ENCODE measurements at regions not wholly inside any gene's neighbourhood (a gene's known extent, or its start where the extent isn't known, plus 50 kb on each side); places are given as distances from the start of the nearest gene placed in this dataset.

DNA sequence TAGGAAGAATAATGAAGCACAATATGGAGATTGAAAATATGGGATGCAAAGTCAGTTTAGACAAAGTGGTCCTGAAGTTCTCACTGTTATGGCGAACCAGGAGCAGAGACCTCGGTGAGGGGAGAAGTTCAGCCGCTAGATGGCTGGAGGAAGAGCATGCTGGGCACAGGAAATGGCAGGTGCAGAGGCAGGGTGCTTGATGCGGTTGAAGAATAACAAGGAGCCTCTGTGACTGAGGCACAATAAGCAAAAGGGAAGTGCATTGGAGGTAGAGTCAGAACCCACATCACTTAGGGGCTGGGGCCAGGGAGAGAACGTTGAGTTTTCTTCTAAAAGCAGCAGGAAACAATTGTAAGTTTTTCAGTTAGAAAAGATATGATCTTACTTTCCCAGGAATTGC lies 1725.2 kb downstream of the EFNB2 start:
- Histone ChIP-seq H3K4me1 (no peaks in the 10 kb centered on the region), H3K27ac (no peak overlapping the region), H3K27me3 (no peaks in the 10 kb centered on the region), H3K4me3 (no peak overlapping the region), H3K9me3 (no peaks in the 10 kb centered on the region), H3K36me3 (no peaks in the 10 kb centered on the region)
- intact Hi-C loops (cut with DNase I): no loop called here
- TF ChIP-seq, protein P1, sequence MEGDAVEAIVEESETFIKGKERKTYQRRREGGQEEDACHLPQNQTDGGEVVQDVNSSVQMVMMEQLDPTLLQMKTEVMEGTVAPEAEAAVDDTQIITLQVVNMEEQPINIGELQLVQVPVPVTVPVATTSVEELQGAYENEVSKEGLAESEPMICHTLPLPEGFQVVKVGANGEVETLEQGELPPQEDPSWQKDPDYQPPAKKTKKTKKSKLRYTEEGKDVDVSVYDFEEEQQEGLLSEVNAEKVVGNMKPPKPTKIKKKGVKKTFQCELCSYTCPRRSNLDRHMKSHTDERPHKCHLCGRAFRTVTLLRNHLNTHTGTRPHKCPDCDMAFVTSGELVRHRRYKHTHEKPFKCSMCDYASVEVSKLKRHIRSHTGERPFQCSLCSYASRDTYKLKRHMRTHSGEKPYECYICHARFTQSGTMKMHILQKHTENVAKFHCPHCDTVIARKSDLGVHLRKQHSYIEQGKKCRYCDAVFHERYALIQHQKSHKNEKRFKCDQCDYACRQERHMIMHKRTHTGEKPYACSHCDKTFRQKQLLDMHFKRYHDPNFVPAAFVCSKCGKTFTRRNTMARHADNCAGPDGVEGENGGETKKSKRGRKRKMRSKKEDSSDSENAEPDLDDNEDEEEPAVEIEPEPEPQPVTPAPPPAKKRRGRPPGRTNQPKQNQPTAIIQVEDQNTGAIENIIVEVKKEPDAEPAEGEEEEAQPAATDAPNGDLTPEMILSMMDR (IDR thresholded peaks at IDR 0.05): no peak
- DNase-seq (ENCODE audit: low spot score in 2 of 2): no peak

DNA sequence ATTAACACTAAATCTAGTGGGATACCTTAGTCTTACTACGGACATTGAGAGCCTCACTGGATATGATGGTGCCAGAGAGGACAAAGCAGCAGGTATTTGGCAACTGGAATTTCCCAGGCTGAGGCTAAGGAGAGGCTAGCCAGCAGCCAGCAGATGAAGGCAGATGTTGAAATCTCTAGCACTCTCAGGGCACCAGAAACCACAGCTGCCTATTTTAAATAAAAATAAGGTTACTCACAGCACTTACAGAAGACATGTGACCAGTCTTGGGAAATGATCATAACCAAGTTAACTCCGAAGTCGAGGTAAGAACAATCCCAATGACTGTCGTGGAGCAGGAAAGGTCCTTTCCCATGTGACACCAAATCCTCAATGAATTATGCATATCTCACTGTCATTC lies 1726.0 kb downstream of the EFNB2 start:
- no peaks in the 10 kb centered on the region for H3K4me1 ChIP-seq
- intact Hi-C loops (cut with DNase I): no loop called here
- H3K4me3 ChIP-seq: no peak overlapping the region
- no peaks in the 10 kb centered on the region for H3K9me3 ChIP-seq
- no peak overlapping the region for H3K27ac ChIP-seq
- TF ChIP-seq, protein P1 (IDR thresholded peaks at IDR 0.05): no peak
- H3K27me3 ChIP-seq: no peaks in the 10 kb centered on the region
- no peak for DNase-seq (ENCODE audit: low spot score in 2 of 2)
- H3K36me3 ChIP-seq: no peaks in the 10 kb centered on the region

DNA sequence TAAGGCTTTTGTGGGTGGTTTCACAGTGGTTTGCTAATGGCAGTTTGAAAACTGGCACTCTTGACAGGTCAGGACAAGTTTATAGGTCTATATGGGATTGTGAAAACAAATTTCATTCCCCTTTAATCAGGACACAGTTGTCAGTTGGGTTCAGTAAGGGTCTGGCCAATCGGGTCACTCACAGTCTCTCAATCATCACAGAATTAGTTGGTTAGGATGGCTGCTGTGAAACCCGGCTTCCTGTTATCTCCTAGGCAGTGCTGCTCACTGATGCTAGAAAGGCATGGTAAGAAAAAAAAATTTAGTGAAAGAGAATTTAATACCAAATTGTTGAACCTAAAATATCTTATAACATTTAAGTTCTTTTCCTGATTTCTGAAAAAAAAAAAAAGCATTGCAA lies 1730.1 kb downstream of the EFNB2 start:
- Histone ChIP-seq H3K9me3 (no peaks in the 10 kb centered on the region), H3K36me3 (no peaks in the 10 kb centered on the region), H3K27ac (no peak overlapping the region), H3K27me3 (no peaks in the 10 kb centered on the region), H3K4me3 (no peak overlapping the region), H3K4me1 (no peaks in the 10 kb centered on the region)
- intact Hi-C loops (cut with DNase I): no loop called here
- no peak for DNase-seq (ENCODE audit: low spot score in 2 of 2)
- TF ChIP-seq, protein P1 (IDR thresholded peaks at IDR 0.05): no peak

DNA sequence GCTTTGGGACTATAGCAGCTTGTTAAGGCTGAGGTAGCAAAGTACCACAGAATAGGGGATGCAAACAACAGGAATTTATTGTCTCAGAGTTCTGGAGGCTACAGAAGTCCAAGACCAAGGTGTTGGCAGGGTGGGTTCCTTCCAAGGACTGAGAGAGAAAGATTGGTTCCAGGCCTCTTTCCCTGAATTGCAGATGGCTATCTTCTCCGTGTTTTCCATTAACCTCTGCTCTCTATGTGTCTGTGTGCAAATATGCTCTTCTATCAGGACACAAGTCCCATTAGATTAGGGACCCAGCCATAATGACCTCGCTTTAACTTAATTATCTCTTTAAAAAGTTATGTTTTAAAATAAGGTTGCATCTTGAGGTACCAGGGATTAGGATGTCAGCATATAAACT lies 1732.9 kb upstream of the SLC10A2 start:
- intact Hi-C loops (cut with DNase I): no loop called here
- H3K9me3 ChIP-seq: no peaks in the 10 kb centered on the region
- H3K4me3 ChIP-seq: no peak overlapping the region
- H3K36me3 ChIP-seq: no peaks in the 10 kb centered on the region
- no peak for DNase-seq (ENCODE audit: low spot score in 2 of 2)
- TF ChIP-seq, protein P1 (IDR thresholded peaks at IDR 0.05): no peak
- H3K4me1 ChIP-seq: no peaks in the 10 kb centered on the region
- H3K27ac ChIP-seq: no peak overlapping the region
- no peaks in the 10 kb centered on the region for H3K27me3 ChIP-seq

DNA sequence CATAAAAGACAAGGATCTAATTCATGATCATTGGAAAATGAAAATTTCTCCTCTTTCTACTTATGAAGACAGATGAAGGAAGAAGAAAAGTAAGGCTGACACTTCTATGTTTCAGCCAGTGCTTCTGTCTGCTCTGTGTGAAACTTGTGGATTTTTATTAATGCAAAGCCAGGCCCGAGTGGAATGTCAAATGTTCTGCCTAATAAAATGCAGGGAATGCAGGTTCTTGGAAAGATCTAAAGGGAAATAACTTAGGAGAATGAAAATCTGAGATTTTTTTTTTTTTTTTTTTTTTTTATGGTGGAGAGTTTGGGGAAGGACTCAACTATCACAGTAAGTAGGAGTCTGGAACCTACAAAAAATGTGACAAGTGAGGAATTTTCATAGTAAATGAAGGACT lies 1732.3 kb upstream of the SLC10A2 start:
- Histone ChIP-seq H3K27me3 (no peaks in the 10 kb centered on the region), H3K36me3 (no peaks in the 10 kb centered on the region), H3K27ac (no peak overlapping the region), H3K4me3 (no peak overlapping the region), H3K9me3 (no peaks in the 10 kb centered on the region), H3K4me1 (no peaks in the 10 kb centered on the region)
- DNase-seq (ENCODE audit: low spot score in 2 of 2): no peak
- TF ChIP-seq, protein P1 (IDR thresholded peaks at IDR 0.05): no peak
- intact Hi-C loops (cut with DNase I): no loop called here

DNA sequence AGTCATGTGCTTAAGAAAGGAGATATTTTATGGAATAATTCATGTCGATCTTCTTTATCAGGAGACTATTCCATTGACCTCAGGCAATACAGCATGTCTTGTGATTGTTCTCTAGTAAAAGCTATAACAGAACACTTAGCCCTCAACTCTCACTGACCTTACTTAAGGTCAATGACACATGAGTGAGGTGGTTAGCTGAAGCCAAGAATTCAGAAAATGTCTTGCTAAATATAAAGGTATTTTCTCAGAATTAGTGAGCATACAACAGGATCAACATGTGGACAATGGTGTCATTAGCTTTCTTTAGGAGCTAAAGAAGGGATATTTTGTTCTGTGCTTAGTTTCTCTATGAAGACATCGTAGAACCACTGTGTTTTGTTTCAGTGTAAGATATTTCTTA lies 1730.4 kb upstream of the SLC10A2 start:
- H3K9me3 ChIP-seq: no peaks in the 10 kb centered on the region
- DNase-seq (ENCODE audit: low spot score in 2 of 2): no peak
- no peaks in the 10 kb centered on the region for H3K27me3 ChIP-seq
- no peak overlapping the region for H3K4me3 ChIP-seq
- intact Hi-C loops (cut with DNase I): no loop called here
- no peak overlapping the region for H3K27ac ChIP-seq
- TF ChIP-seq, protein P1 (IDR thresholded peaks at IDR 0.05): no peak
- H3K36me3 ChIP-seq: no peaks in the 10 kb centered on the region
- no peaks in the 10 kb centered on the region for H3K4me1 ChIP-seq

Measured in ascending aorta (tissue), 2 donors.